ENCODE measurements at regions not wholly inside any gene's neighbourhood (a gene's known extent, or its start where the extent isn't known, plus 50 kb on each side); places are given as distances from the start of the nearest gene placed in this dataset.

DNA sequence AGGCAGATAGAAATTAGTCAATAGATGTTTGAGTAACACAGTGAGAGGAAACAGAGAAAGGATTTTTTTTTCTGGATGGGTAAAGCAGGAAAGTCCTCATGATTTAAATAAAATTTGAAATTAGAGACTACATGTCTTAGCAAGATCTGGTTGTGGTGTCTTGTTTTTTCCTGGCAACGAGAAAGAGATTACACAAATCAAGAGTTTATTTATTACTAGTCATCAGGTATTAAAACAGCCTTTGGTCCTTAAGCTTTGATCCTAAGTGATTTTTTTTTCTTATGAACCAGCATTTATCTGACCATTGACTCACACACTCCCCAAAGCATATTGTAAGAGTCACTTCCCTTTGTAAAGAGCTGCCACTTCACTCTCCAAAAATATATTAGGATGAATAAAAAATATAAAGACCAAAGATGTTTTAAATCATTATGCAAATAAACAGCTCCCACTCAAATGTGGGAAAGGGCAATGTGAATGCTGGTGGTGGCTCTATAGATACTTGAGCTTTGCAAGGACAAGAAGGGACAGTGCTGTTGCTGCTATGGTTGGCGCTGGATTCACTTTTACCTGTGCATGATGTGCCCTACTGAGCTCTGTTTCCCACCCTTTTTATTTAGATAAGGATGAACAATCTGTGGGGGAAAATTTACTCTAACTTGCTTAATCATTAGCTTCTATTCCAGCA lies 1726.5 kb downstream of the MAT2B start:
- H3K9ac ChIP-seq (ENCODE audit: low read length in 2 of 2), result no peak overlapping the region
- H3K4me1 ChIP-seq (ENCODE audit: control insufficient read depth, insufficient read depth, low read length), result no peaks in the 10 kb centered on the region
- no peak overlapping the region for H3K27ac ChIP-seq (ENCODE audit: low read length)

DNA sequence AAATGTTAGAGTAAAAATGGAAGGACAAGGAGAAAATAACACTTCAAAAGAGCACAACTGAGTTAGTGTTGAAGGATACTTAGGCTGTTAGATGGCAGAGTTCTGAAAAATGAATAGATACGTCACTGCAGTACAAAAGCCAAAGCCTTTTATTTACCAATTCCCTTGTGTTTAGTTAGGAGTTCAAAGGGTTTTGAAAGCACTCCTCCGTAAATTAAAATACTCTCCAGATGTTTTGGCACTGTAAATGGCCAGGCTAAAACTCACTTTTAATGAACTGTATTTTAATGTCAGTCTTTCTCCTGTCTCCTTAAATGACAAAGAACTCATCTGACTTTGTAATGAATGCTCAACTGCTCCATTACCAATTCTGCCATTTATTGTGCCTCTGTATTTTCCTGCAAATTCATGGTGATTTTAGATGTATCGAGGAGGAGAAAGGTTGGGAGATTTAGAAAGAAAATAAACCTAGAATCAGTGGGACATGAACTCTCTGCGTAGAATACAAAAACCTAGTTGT lies 1727.2 kb downstream of the MAT2B start:
- H3K27me3 ChIP-seq (ENCODE audit: control insufficient read depth in 1 of 2, insufficient read depth in 2 of 2, low read length in 2 of 2), result no peaks in the 10 kb centered on the region
- no peak overlapping the region for H3K9ac ChIP-seq (ENCODE audit: low read length in 2 of 2)

More for the DNA sequence above, 1726.5 kb downstream of the MAT2B start:
- Histone ChIP-seq H3K36me3 (ENCODE audit: control insufficient read depth in 2 of 2, insufficient read depth in 2 of 2, low read length in 2 of 2) (no peaks in the 10 kb centered on the region), H3K27me3 (ENCODE audit: control insufficient read depth in 1 of 2, insufficient read depth in 2 of 2, low read length in 2 of 2) (no peaks in the 10 kb centered on the region), H3K9me3 (ENCODE audit: control insufficient read depth in 2 of 2, low read length in 2 of 2) (no peaks in the 10 kb centered on the region), H3K4me3 (ENCODE audit: low read length in 2 of 2) (no peak overlapping the region)

DNA sequence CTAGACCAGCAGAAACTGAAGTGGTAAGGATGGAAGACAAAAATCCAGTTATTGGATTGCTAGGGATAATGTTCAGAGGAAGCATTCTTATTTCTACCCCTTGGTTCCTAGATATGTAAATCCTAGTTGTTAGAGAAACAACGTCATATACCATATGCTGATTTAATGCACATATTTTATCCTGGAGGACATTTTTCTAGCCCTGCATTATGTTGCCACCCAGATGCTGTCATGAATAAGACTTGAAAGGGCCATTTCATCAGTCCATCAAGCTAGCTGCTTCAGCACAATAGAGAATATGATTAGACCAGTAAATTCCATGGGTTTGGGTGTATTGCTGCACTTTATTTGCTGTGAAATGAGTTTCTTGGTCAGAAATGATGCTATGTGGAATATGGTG lies 1736.4 kb downstream of the MAT2B start:
- H3K36me3 ChIP-seq (ENCODE audit: control insufficient read depth in 2 of 2, insufficient read depth in 2 of 2, low read length in 2 of 2), result no peaks in the 10 kb centered on the region
- H3K9me3 ChIP-seq (ENCODE audit: control insufficient read depth in 2 of 2, low read length in 2 of 2), result no peaks in the 10 kb centered on the region
- H3K4me1 ChIP-seq (ENCODE audit: control insufficient read depth, insufficient read depth, low read length), result no peaks in the 10 kb centered on the region
- H3K27ac ChIP-seq (ENCODE audit: low read length), result no peak overlapping the region
- H3K27me3 ChIP-seq (ENCODE audit: control insufficient read depth in 1 of 2, insufficient read depth in 2 of 2, low read length in 2 of 2), result no peaks in the 10 kb centered on the region
- no peak overlapping the region for H3K9ac ChIP-seq (ENCODE audit: low read length in 2 of 2)
- no peak overlapping the region for H3K4me3 ChIP-seq (ENCODE audit: low read length in 2 of 2)

More for the DNA sequence above, 1727.2 kb downstream of the MAT2B start:
- Histone ChIP-seq H3K4me1 (ENCODE audit: control insufficient read depth, insufficient read depth, low read length) (no peaks in the 10 kb centered on the region), H3K9me3 (ENCODE audit: control insufficient read depth in 2 of 2, low read length in 2 of 2) (no peaks in the 10 kb centered on the region), H3K4me3 (ENCODE audit: low read length in 2 of 2) (no peak overlapping the region), H3K27ac (ENCODE audit: low read length) (no peak overlapping the region), H3K36me3 (ENCODE audit: control insufficient read depth in 2 of 2, insufficient read depth in 2 of 2, low read length in 2 of 2) (no peaks in the 10 kb centered on the region)

- H3K27ac ChIP-seq (ENCODE audit: low read length), result no peak overlapping the region
- no peaks in the 10 kb centered on the region for H3K4me1 ChIP-seq (ENCODE audit: control insufficient read depth, insufficient read depth, low read length)
- H3K9ac ChIP-seq (ENCODE audit: low read length in 2 of 2), result no peak overlapping the region
- no peak overlapping the region for H3K4me3 ChIP-seq (ENCODE audit: low read length in 2 of 2)
- no peaks in the 10 kb centered on the region for H3K27me3 ChIP-seq (ENCODE audit: control insufficient read depth in 1 of 2, insufficient read depth in 2 of 2, low read length in 2 of 2)
- no peaks in the 10 kb centered on the region for H3K36me3 ChIP-seq (ENCODE audit: control insufficient read depth in 2 of 2, insufficient read depth in 2 of 2, low read length in 2 of 2)
- no peaks in the 10 kb centered on the region for H3K9me3 ChIP-seq (ENCODE audit: control insufficient read depth in 2 of 2, low read length in 2 of 2)
Measured at GRCh38 chr5:165242646-165243045, 1737.2 kb downstream of the MAT2B start.

GRCh38 chr5:165244407-165244806 lies 1739.0 kb downstream of the MAT2B start:
- Histone ChIP-seq H3K9ac (ENCODE audit: low read length in 2 of 2) (no peak overlapping the region), H3K27ac (ENCODE audit: low read length) (no peak overlapping the region), H3K4me1 (ENCODE audit: control insufficient read depth, insufficient read depth, low read length) (no peaks in the 10 kb centered on the region), H3K4me3 (ENCODE audit: low read length in 2 of 2) (no peak overlapping the region), H3K27me3 (ENCODE audit: control insufficient read depth in 1 of 2, insufficient read depth in 2 of 2, low read length in 2 of 2) (no peaks in the 10 kb centered on the region), H3K36me3 (ENCODE audit: control insufficient read depth in 2 of 2, insufficient read depth in 2 of 2, low read length in 2 of 2) (no peaks in the 10 kb centered on the region), H3K9me3 (ENCODE audit: control insufficient read depth in 2 of 2, low read length in 2 of 2) (no peaks in the 10 kb centered on the region)

GRCh38 chr5:165258197-165258771 lies 1752.9 kb downstream of the MAT2B start:
- Histone ChIP-seq H3K9ac (ENCODE audit: low read length in 2 of 2) (no peak overlapping the region), H3K27me3 (ENCODE audit: control insufficient read depth in 1 of 2, insufficient read depth in 2 of 2, low read length in 2 of 2) (no peaks in the 10 kb centered on the region), H3K4me3 (ENCODE audit: low read length in 2 of 2) (no peak overlapping the region), H3K4me1 (ENCODE audit: control insufficient read depth, insufficient read depth, low read length) (no peaks in the 10 kb centered on the region), H3K9me3 (ENCODE audit: control insufficient read depth in 2 of 2, low read length in 2 of 2) (no peaks in the 10 kb centered on the region), H3K27ac (ENCODE audit: low read length) (no peak overlapping the region), H3K36me3 (ENCODE audit: control insufficient read depth in 2 of 2, insufficient read depth in 2 of 2, low read length in 2 of 2) (no peaks in the 10 kb centered on the region)

GRCh38 chr5:165260426-165260825 lies 1755.0 kb downstream of the MAT2B start:
- no peaks in the 10 kb centered on the region for H3K9me3 ChIP-seq (ENCODE audit: control insufficient read depth in 2 of 2, low read length in 2 of 2)
- no peak overlapping the region for H3K4me3 ChIP-seq (ENCODE audit: low read length in 2 of 2)
- no peaks in the 10 kb centered on the region for H3K36me3 ChIP-seq (ENCODE audit: control insufficient read depth in 2 of 2, insufficient read depth in 2 of 2, low read length in 2 of 2)
- H3K27ac ChIP-seq (ENCODE audit: low read length), result no peak overlapping the region
- no peak overlapping the region for H3K9ac ChIP-seq (ENCODE audit: low read length in 2 of 2)
- H3K27me3 ChIP-seq (ENCODE audit: control insufficient read depth in 1 of 2, insufficient read depth in 2 of 2, low read length in 2 of 2), result no peaks in the 10 kb centered on the region
- no peaks in the 10 kb centered on the region for H3K4me1 ChIP-seq (ENCODE audit: control insufficient read depth, insufficient read depth, low read length)

DNA sequence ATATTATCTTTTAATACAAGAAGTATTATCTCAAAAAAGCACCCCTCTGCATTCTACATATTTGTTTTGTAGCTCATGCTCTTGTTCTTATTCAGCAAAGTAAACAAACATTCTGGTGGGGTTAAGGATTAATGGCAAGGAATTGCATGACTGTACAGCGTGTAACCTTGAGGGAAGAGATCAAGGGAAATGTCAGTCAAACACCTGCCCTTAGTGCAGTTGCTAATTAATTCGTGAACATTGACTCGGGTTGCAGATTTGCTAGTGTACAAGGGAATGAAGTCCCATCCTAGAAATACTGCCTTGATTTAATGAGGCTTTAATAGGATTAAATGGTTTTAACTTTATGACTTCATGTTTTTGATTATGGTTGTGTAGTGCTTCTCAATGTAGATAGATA lies 1758.1 kb downstream of the MAT2B start:
- H3K9ac ChIP-seq (ENCODE audit: low read length in 2 of 2), result no peak overlapping the region

GRCh38 chr5:165266939-165267338 lies 1761.5 kb downstream of the MAT2B start:
- no peaks in the 10 kb centered on the region for H3K9me3 ChIP-seq (ENCODE audit: control insufficient read depth in 2 of 2, low read length in 2 of 2)
- no peaks in the 10 kb centered on the region for H3K4me1 ChIP-seq (ENCODE audit: control insufficient read depth, insufficient read depth, low read length)
- no peaks in the 10 kb centered on the region for H3K36me3 ChIP-seq (ENCODE audit: control insufficient read depth in 2 of 2, insufficient read depth in 2 of 2, low read length in 2 of 2)
- H3K9ac ChIP-seq (ENCODE audit: low read length in 2 of 2), result no peak overlapping the region
- H3K27ac ChIP-seq (ENCODE audit: low read length), result no peak overlapping the region
- no peaks in the 10 kb centered on the region for H3K27me3 ChIP-seq (ENCODE audit: control insufficient read depth in 1 of 2, insufficient read depth in 2 of 2, low read length in 2 of 2)
- no peak overlapping the region for H3K4me3 ChIP-seq (ENCODE audit: low read length in 2 of 2)

More for the DNA sequence above, 1758.1 kb downstream of the MAT2B start:
- Histone ChIP-seq H3K27ac (ENCODE audit: low read length) (no peak overlapping the region), H3K27me3 (ENCODE audit: control insufficient read depth in 1 of 2, insufficient read depth in 2 of 2, low read length in 2 of 2) (no peaks in the 10 kb centered on the region), H3K36me3 (ENCODE audit: control insufficient read depth in 2 of 2, insufficient read depth in 2 of 2, low read length in 2 of 2) (no peaks in the 10 kb centered on the region), H3K4me3 (ENCODE audit: low read length in 2 of 2) (no peak overlapping the region), H3K4me1 (ENCODE audit: control insufficient read depth, insufficient read depth, low read length) (no peaks in the 10 kb centered on the region), H3K9me3 (ENCODE audit: control insufficient read depth in 2 of 2, low read length in 2 of 2) (no peaks in the 10 kb centered on the region)

GRCh38 chr5:165272436-165272835 lies 1767.0 kb downstream of the MAT2B start:
- Histone ChIP-seq H3K27me3 (ENCODE audit: control insufficient read depth in 1 of 2, insufficient read depth in 2 of 2, low read length in 2 of 2) (no peaks in the 10 kb centered on the region), H3K9ac (ENCODE audit: low read length in 2 of 2) (no peak overlapping the region), H3K4me3 (ENCODE audit: low read length in 2 of 2) (no peak overlapping the region), H3K4me1 (ENCODE audit: control insufficient read depth, insufficient read depth, low read length) (no peaks in the 10 kb centered on the region), H3K27ac (ENCODE audit: low read length) (no peak overlapping the region), H3K9me3 (ENCODE audit: control insufficient read depth in 2 of 2, low read length in 2 of 2) (no peaks in the 10 kb centered on the region), H3K36me3 (ENCODE audit: control insufficient read depth in 2 of 2, insufficient read depth in 2 of 2, low read length in 2 of 2) (no peaks in the 10 kb centered on the region)

DNA sequence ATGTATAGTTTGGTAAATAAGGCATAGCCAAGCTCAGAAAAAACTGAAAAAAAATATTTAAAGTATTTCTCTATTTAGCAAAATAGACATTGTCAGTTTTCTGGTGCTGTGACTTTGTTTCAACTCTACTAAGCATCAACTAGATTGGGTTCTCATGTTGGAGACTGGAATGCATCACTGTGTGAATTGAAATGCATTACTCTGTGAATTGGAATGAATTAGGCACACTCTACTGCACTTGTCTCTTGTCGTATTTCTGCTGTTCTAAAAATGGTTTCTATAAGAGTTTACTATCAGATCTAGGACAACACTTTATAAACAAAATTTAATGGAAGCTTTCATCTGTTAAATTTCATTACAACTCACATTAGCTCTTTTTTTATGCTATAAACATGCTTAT lies 1772.2 kb downstream of the MAT2B start:
- Histone ChIP-seq H3K27me3 (ENCODE audit: control insufficient read depth in 1 of 2, insufficient read depth in 2 of 2, low read length in 2 of 2) (no peaks in the 10 kb centered on the region), H3K9ac (ENCODE audit: low read length in 2 of 2) (no peak overlapping the region), H3K36me3 (ENCODE audit: control insufficient read depth in 2 of 2, insufficient read depth in 2 of 2, low read length in 2 of 2) (no peaks in the 10 kb centered on the region), H3K9me3 (ENCODE audit: control insufficient read depth in 2 of 2, low read length in 2 of 2) (no peaks in the 10 kb centered on the region), H3K4me3 (ENCODE audit: low read length in 2 of 2) (no peak overlapping the region), H3K27ac (ENCODE audit: low read length) (no peak overlapping the region), H3K4me1 (ENCODE audit: control insufficient read depth, insufficient read depth, low read length) (no peaks in the 10 kb centered on the region)

All from stomach smooth muscle (tissue), 2 donors.